ENCODE measurements at regions not wholly inside any gene's neighbourhood (a gene's known extent, or its start where the extent isn't known, plus 50 kb on each side); places are given as distances from the start of the nearest gene placed in this dataset.
A peak's percentile ranks its signal among the peaks of the same experiment; 100 is the strongest.

GRCh38 chr6:137353842-137354397 lies 134.7 kb upstream of the IFNGR1 start:
- DNase-seq: no peak

GRCh38 chr6:137353346-137353745 lies 134.2 kb upstream of the IFNGR1 start:
- DNase-seq: no peak

GRCh38 chr6:137352859-137353258 lies 133.7 kb upstream of the IFNGR1 start:
- DNase-seq: no peak

GRCh38 chr6:137351890-137352289 lies 132.7 kb upstream of the IFNGR1 start:
- DNase-seq: no peak

- DNase-seq: no peak
These were observed 131.7 kb upstream of the IFNGR1 start for GRCh38 chr6:137350857-137351256.

- no peak for DNase-seq
These were observed 131.0 kb upstream of the IFNGR1 start for GRCh38 chr6:137349856-137350830.

GRCh38 chr6:137348777-137349176 lies 129.6 kb upstream of the IFNGR1 start:
- no peak for DNase-seq

GRCh38 chr6:137343241-137343640 lies 124.1 kb upstream of the IFNGR1 start:
- no peak for DNase-seq

GRCh38 chr6:137342607-137343190 lies 123.5 kb upstream of the IFNGR1 start:
- peak; percentile 48 for DNase-seq

GRCh38 chr6:137341681-137342195 lies 122.6 kb upstream of the IFNGR1 start:
- DNase-seq: no peak

GRCh38 chr6:137339929-137340559 lies 120.9 kb upstream of the IFNGR1 start:
- DNase-seq: no peak

- no peak for DNase-seq
These were observed 115.7 kb upstream of the IFNGR1 start for GRCh38 chr6:137334884-137335283.

- DNase-seq: no peak
These were observed 114.9 kb upstream of the IFNGR1 start for GRCh38 chr6:137334094-137334493.

GRCh38 chr6:137332637-137333280 lies 113.6 kb upstream of the IFNGR1 start:
- no peak for DNase-seq

- DNase-seq: no peak
These were observed 104.7 kb upstream of the IFNGR1 start for GRCh38 chr6:137323860-137324259.

- no peak for DNase-seq
These were observed 101.1 kb upstream of the IFNGR1 start for GRCh38 chr6:137320271-137320670.

GRCh38 chr6:137316626-137317025 lies 97.4 kb upstream of the IFNGR1 start:
- no peak for DNase-seq

- no peak for DNase-seq
These were observed 95.9 kb upstream of the IFNGR1 start for GRCh38 chr6:137315081-137315480.

GRCh38 chr6:137313928-137314855 lies 95.0 kb upstream of the IFNGR1 start:
- DNase-seq: peak; percentile 68

GRCh38 chr6:137313211-137313610 lies 94.0 kb upstream of the IFNGR1 start:
- no peak for DNase-seq

- DNase-seq: no peak
These were observed 92.8 kb upstream of the IFNGR1 start for GRCh38 chr6:137311940-137312339.
